ENCODE measurements at regions not wholly inside any gene's neighbourhood (a gene's known extent, or its start where the extent isn't known, plus 50 kb on each side); places are given as distances from the start of the nearest gene placed in this dataset.

- Histone ChIP-seq H3K4me3 (no peak overlapping the region), H3K4me1 (no peaks in the 10 kb centered on the region), H3K36me3 (no peaks in the 10 kb centered on the region), H3K9me3 (no peaks in the 10 kb centered on the region), H3K27me3 (ENCODE audit: low read depth) (peaks cover 5% of the 10 kb centered on the region), H3K27ac (no peak overlapping the region)
- DNase-seq, result no peak
- ATAC-seq, result no peak
- intact Hi-C loops (cut with DNase I), result no loop called here
- TF ChIP-seq CTCF (IDR thresholded peaks at IDR 0.05), result no peak
These were observed 211.5 kb upstream of the CRY1 start for GRCh38 chr12:107304588-107305532.

- DNase-seq (no peak), ATAC-seq (no peak)
- H3K27ac ChIP-seq, result no peak overlapping the region
- H3K36me3 ChIP-seq, result no peaks in the 10 kb centered on the region
- intact Hi-C loops (cut with DNase I), result no loop called here
- no peak for TF ChIP-seq CTCF (IDR thresholded peaks at IDR 0.05)
- peaks cover 5% of the 10 kb centered on the region for H3K27me3 ChIP-seq (ENCODE audit: low read depth)
- no peaks in the 10 kb centered on the region for H3K4me1 ChIP-seq
- H3K4me3 ChIP-seq, result no peak overlapping the region
- no peaks in the 10 kb centered on the region for H3K9me3 ChIP-seq
These were observed 212.9 kb upstream of the CRY1 start for GRCh38 chr12:107306141-107306659.

DNA sequence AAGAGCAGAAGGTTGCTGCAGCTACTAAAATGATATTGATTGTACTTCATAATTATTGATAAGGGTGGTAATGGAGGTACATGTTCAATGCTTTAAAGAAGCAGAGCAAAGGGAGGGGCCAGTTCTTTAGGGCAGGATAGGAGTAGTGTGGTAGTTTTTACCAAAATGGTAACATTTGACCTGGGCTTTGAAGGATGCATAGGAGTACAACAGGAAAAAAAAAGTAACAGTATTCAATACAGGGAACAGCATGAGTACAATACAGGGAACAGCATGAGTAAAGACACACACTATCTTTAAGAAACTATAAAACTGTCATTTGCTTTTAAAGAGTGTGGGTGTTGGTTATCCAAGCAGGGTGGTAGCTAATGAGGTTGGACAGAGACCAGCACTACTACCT is 215.0 kb upstream of the CRY1 start:
- ATAC-seq (no peak), DNase-seq (no peak)
- TF ChIP-seq CTCF (IDR thresholded peaks at IDR 0.05), result no peak
- H3K27ac ChIP-seq, result no peak overlapping the region
- H3K4me1 ChIP-seq, result no peaks in the 10 kb centered on the region
- intact Hi-C loops (cut with DNase I), result no loop called here
- no peaks in the 10 kb centered on the region for H3K9me3 ChIP-seq
- peaks cover 7% of the 10 kb centered on the region for H3K27me3 ChIP-seq (ENCODE audit: low read depth)
- H3K36me3 ChIP-seq, result no peaks in the 10 kb centered on the region
- no peak overlapping the region for H3K4me3 ChIP-seq

GRCh38 chr12:107309020-107309419 is 215.7 kb upstream of the CRY1 start:
- DNase-seq (no peak), ATAC-seq (no peak)
- Histone ChIP-seq H3K27ac (no peak overlapping the region), H3K9me3 (no peaks in the 10 kb centered on the region), H3K27me3 (ENCODE audit: low read depth) (peaks cover 8% of the 10 kb centered on the region), H3K4me3 (no peak overlapping the region), H3K36me3 (no peaks in the 10 kb centered on the region), H3K4me1 (no peaks in the 10 kb centered on the region)
- TF ChIP-seq CTCF (IDR thresholded peaks at IDR 0.05), result no peak
- intact Hi-C loops (cut with DNase I), result no loop called here

- ATAC-seq (no peak), DNase-seq (no peak)
- Histone ChIP-seq H3K4me1 (no peaks in the 10 kb centered on the region), H3K9me3 (no peaks in the 10 kb centered on the region), H3K4me3 (no peak overlapping the region), H3K27ac (no peak overlapping the region), H3K27me3 (ENCODE audit: low read depth) (peaks cover 14% of the 10 kb centered on the region), H3K36me3 (no peaks in the 10 kb centered on the region)
- no peak for TF ChIP-seq CTCF (IDR thresholded peaks at IDR 0.05)
- intact Hi-C loops (cut with DNase I), result no loop called here
These were observed 217.3 kb upstream of the CRY1 start for GRCh38 chr12:107310621-107311020.
